Activated T-helper 2 cell treated with anti-CD3 and anti-CD28 coated beads, Interferon-gamma antibody, Interleukin-2, Interleukin-4, amounts not matched to agents 10 μg/mL and 5 μg/mL and 100 μg/mL, durations not matched to agents 14 hours and 24 hours and 36 hours (primary cell): ENCODE measurements at regions not wholly inside any gene's neighbourhood (a gene's known extent, or its start where the extent isn't known, plus 50 kb on each side); places are given as distances from the start of the nearest gene placed in this dataset.
"Not testable (repeated sequence)": the region's sequence is repeated elsewhere in the genome, so short reads cannot be mapped to it uniquely, and the experiment has no call there.

ENCODE experiments used
- DNase-seq: peaks from one replicate; pipeline ENCODE4 v3.0.0; 2021; ENCODE audit warnings: low spot score
- H3K27ac Mint-ChIP-seq: one replicate; pipeline ENCODE4 v1.8.0; 2021; ENCODE audit warnings: mixed read lengths
- H3K27me3 Mint-ChIP-seq: one replicate; pipeline ENCODE4 v1.8.0; 2021; ENCODE audit warnings: low read depth, mixed read lengths
- H3K36me3 Mint-ChIP-seq: one replicate; pipeline ENCODE4 v1.8.0; 2021; ENCODE audit warnings: low read depth, mixed read lengths
- H3K4me1 Mint-ChIP-seq: one replicate; pipeline ENCODE4 v1.8.0; 2021; ENCODE audit warnings: low read depth, mixed read lengths
- H3K4me3 Mint-ChIP-seq: one replicate; pipeline ENCODE4 v1.8.0; 2021; ENCODE audit warnings: low read depth, mild to moderate bottlenecking, moderate library complexity, mixed read lengths
- H3K9me3 Mint-ChIP-seq: one replicate; pipeline ENCODE4 v1.8.0; 2021; ENCODE audit warnings: mixed read lengths
- intact Hi-C: fragments of 100-400 bp; cut with micrococcal nuclease; formaldehyde crosslinking; loops from one replicate; pipeline ENCODE4 v1.15.1; 2023

DNA sequence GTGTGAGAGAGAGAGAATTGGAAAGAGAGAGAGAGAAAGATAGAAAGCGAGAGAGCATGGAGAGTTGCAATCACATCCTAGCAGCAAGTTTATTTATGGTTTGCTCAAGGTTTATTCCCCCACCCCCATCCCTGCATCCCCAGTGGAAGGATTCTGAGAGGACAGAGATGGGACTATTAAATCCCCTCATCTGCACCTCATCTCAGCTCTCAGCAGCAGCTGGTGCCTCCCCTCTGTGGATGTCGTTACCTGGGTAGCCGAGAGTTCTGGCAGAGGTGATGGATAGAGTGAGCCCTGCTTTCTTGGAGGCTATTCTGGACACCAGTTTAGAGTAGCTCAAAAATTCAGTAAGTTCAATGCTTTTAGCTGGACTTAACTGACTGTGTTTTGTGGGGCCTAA lies 132.0 kb upstream of the RAI2 start:
- peaks cover under 1% of the 10 kb centered on the region for H3K4me1 Mint-ChIP-seq
- H3K27ac Mint-ChIP-seq, result no peak overlapping the region
- H3K36me3 Mint-ChIP-seq, result no peaks in the 10 kb centered on the region
- H3K9me3 Mint-ChIP-seq, result no peaks in the 10 kb centered on the region
- no peak overlapping the region for H3K4me3 Mint-ChIP-seq
- intact Hi-C loops, result no loop called here
- DNase-seq, result no peak
- peaks cover 2% of the 10 kb centered on the region for H3K27me3 Mint-ChIP-seq

DNA sequence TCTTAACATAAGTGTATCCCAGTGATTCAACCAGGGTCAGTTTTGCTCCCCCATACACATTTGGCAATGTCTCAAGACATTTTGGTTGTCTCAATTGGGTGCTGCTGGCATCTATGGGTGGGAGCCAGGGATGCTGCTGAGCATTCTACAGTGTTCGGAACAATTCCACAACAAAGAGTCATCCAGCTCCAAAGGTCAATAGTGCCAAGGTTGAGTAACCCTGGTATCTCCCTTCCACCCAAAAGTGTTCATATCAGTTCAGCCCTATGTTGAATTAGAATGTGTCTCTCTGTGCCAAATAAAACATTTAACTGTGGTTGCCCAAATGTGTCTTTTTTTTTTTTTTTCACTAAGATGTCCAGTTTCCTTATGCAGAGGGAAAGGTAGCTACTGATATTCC lies 129.4 kb upstream of the RAI2 start:
- intact Hi-C loops, result no loop called here

DNA sequence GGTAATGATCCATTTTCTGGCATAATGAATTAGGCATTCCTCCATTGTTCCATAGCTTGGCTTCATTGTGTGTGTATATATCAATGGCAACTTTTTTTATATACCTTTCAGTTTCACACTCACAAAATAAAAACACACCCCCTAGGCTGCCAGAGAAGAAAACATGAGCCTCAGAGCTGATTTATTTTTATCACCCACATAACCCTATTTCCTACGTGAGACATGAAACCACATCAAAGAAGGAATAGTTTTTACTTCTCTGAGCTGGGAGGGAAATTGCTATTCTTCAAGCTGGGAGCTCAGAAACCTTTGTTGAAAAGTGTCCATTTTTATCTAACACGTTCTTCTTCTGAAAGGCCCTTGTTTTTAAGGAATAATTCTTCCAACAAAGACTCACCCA lies 126.7 kb upstream of the RAI2 start:
- Mint-ChIP-seq H3K36me3 (no peaks in the 10 kb centered on the region), H3K27me3 (peaks cover 1% of the 10 kb centered on the region), H3K27ac (no peak overlapping the region), H3K4me3 (no peak overlapping the region), H3K4me1 (peaks cover 4% of the 10 kb centered on the region), H3K9me3 (no peaks in the 10 kb centered on the region)
- intact Hi-C loops, result no loop called here
- no peak for DNase-seq

More for the DNA sequence above, 129.4 kb upstream of the RAI2 start:
- Mint-ChIP-seq H3K36me3 (no peaks in the 10 kb centered on the region), H3K27ac (no peak overlapping the region), H3K4me1 (peaks cover 4% of the 10 kb centered on the region), H3K27me3 (peaks cover 2% of the 10 kb centered on the region), H3K4me3 (no peak overlapping the region), H3K9me3 (no peaks in the 10 kb centered on the region)
- DNase-seq, result no peak

DNA sequence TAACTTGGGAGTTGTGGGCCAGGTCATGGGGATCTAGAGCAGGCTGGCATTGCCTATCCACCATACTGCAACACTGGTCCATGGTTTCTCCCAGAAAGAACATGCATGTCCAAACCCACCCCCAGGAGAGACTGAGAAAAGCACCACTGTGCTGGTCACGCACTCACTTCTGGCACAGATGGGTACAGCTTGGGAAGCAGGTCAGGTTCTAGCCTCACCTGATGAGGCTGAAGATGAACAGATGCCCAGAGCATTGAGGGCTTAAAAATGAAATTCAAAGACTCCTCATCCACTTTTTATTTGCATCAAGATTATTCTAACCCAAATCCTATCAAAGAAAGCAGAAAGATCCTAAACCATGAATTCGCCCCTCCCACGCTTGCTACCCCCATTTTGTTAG lies 125.9 kb upstream of the RAI2 start:
- no peak for DNase-seq
- H3K4me1 Mint-ChIP-seq, result peaks cover 4% of the 10 kb centered on the region
- intact Hi-C loops, result no loop called here
- H3K27ac Mint-ChIP-seq, result no peak overlapping the region
- no peaks in the 10 kb centered on the region for H3K27me3 Mint-ChIP-seq
- no peaks in the 10 kb centered on the region for H3K9me3 Mint-ChIP-seq
- no peaks in the 10 kb centered on the region for H3K36me3 Mint-ChIP-seq
- H3K4me3 Mint-ChIP-seq, result no peak overlapping the region

- H3K27me3 Mint-ChIP-seq, result no peaks in the 10 kb centered on the region
- H3K36me3 Mint-ChIP-seq, result no peaks in the 10 kb centered on the region
- no peak for DNase-seq
- intact Hi-C loops, result no loop called here
- H3K4me1 Mint-ChIP-seq, result peaks cover 4% of the 10 kb centered on the region
- H3K9me3 Mint-ChIP-seq, result no peaks in the 10 kb centered on the region
- H3K4me3 Mint-ChIP-seq, result no peak overlapping the region
- no peak overlapping the region for H3K27ac Mint-ChIP-seq
These were observed 125.3 kb upstream of the RAI2 start for GRCh38 chrX:17986440-17986839.

DNA sequence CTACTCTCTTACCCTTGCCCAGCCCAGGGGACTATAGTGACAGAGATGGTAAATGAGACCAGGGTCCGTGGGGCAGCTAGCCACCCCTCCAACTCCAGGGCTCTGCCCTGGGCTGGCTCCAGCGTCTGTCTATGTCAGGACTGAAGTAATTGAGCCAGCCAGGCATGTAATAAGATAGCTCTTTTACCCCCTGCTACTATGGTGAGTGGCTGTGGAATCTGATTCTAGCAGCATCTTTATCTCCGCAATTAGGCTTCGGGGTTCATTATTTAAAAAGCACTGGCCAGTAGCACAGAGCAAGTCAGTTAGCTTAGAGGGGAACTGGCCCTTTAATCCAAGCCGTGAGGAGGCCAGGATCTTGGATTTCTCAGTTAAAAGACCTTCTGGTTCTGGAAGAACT lies 123.3 kb upstream of the RAI2 start:
- H3K27me3 Mint-ChIP-seq, result no peaks in the 10 kb centered on the region
- no peak for DNase-seq
- H3K27ac Mint-ChIP-seq, result no peak overlapping the region
- intact Hi-C loops, result no loop called here
- no peaks in the 10 kb centered on the region for H3K36me3 Mint-ChIP-seq
- H3K4me1 Mint-ChIP-seq, result peaks cover 4% of the 10 kb centered on the region
- no peak overlapping the region for H3K4me3 Mint-ChIP-seq
- H3K9me3 Mint-ChIP-seq, result no peaks in the 10 kb centered on the region

GRCh38 chrX:17983389-17983788 lies 122.3 kb upstream of the RAI2 start:
- no peak for DNase-seq
- Mint-ChIP-seq H3K27me3 (no peaks in the 10 kb centered on the region), H3K4me3 (no peak overlapping the region), H3K27ac (no peak overlapping the region), H3K9me3 (no peaks in the 10 kb centered on the region), H3K36me3 (no peaks in the 10 kb centered on the region), H3K4me1 (peaks cover 4% of the 10 kb centered on the region)
- intact Hi-C loops, result no loop called here

DNA sequence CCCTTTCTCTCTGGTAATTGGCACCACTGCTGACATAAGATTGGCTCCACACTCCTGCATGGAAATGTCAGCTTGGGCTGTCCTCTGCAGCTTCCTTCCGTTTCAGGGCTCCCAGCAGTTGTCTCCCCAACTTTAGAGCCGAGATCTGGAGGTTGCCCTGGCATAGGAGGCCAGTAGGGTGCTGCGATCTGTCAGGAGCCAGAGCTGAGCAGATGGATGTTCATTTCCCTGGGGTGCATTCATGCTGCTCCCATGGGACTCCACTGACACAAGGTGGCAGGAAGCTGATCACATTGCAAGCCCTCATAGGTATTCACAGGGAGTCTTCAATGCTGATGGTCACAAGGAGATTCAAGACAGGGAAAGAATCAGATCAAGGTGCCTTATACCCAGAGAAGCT lies 116.6 kb upstream of the RAI2 start:
- DNase-seq, result no peak
- Mint-ChIP-seq H3K36me3 (no peaks in the 10 kb centered on the region), H3K4me1 (no peaks in the 10 kb centered on the region), H3K27ac (no peak overlapping the region), H3K9me3 (no peaks in the 10 kb centered on the region), H3K27me3 (no peaks in the 10 kb centered on the region), H3K4me3 (no peak overlapping the region)
- intact Hi-C loops, result no loop called here

DNA sequence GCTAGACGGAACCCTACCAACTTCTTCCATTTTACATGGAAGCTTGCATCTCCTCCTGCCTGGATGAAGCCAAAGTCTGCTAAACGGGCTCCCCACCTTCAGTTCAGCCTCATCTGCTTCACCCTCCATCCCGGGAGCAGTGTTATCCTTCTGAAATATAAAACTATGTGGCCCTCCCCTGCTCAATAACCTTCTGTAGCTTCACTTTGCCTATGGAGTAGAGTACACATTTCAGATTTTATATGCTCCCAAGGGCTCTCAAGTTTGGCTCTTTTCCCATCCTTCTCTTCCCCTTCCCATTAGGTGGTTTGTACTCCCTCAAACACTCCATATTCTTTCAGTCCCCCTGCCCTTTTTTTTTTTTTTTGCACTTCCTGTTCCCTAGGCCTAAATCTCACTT lies 115.9 kb upstream of the RAI2 start:
- H3K4me1 Mint-ChIP-seq, result no peaks in the 10 kb centered on the region
- no peaks in the 10 kb centered on the region for H3K36me3 Mint-ChIP-seq
- no peak for DNase-seq
- H3K27ac Mint-ChIP-seq, result no peak overlapping the region
- intact Hi-C loops, result no loop called here
- H3K4me3 Mint-ChIP-seq, result no peak overlapping the region
- no peaks in the 10 kb centered on the region for H3K9me3 Mint-ChIP-seq
- H3K27me3 Mint-ChIP-seq, result no peaks in the 10 kb centered on the region

DNA sequence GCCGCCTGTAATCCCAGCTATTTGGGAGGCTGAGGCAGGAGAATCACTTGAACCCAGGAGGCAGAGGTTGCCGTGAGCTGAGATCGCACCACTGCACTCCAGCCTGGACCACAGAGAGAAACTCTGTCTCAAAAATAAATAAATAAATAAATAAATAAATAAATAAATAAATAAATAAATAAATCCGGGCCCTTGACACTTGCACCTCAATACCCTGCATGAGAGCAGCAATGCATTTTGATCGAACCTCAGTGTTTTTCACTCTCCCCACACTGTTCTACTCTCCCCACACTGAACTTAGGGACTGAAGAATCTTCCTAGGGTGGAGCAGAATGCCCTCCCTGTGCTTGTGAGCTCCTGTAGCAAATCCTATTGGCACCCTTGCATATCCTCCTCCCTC lies 114.3 kb upstream of the RAI2 start:
- H3K4me3 Mint-ChIP-seq, H3K9me3 Mint-ChIP-seq, H3K27me3 Mint-ChIP-seq, H3K27ac Mint-ChIP-seq, DNase-seq, H3K4me1 Mint-ChIP-seq, intact Hi-C loops, H3K36me3 Mint-ChIP-seq: not testable (repeated sequence)

DNA sequence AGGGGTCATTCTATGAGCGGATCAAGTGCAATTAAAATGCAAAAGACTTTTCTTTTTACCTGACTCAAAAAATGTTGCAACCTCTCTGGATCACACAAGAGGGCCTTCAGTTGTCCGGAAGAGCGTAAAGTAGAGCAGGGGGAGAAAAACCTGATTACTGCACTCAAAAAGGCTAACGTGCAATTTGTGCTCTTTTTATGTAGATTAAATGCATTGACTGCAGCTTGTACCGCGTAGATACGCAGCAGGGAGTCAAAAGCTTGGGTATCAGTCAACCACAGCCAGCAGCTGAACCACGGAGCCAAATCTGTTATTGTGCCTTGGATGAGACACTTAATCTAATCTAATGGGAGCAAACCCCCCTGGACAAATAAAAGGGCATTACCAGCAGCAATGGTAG lies 107.3 kb upstream of the RAI2 start:
- Mint-ChIP-seq H3K4me1 (no peaks in the 10 kb centered on the region), H3K27me3 (no peaks in the 10 kb centered on the region), H3K27ac (no peak overlapping the region), H3K36me3 (no peaks in the 10 kb centered on the region), H3K4me3 (no peak overlapping the region), H3K9me3 (no peaks in the 10 kb centered on the region)
- DNase-seq, result no peak
- intact Hi-C loops, result no loop called here

- intact Hi-C loops, result no loop called here
- Mint-ChIP-seq H3K4me3 (no peak overlapping the region), H3K4me1 (no peaks in the 10 kb centered on the region), H3K36me3 (no peaks in the 10 kb centered on the region), H3K27me3 (no peaks in the 10 kb centered on the region), H3K9me3 (no peaks in the 10 kb centered on the region), H3K27ac (no peak overlapping the region)
- DNase-seq, result no peak
These were observed 106.8 kb upstream of the RAI2 start for GRCh38 chrX:17967888-17968287.

DNA sequence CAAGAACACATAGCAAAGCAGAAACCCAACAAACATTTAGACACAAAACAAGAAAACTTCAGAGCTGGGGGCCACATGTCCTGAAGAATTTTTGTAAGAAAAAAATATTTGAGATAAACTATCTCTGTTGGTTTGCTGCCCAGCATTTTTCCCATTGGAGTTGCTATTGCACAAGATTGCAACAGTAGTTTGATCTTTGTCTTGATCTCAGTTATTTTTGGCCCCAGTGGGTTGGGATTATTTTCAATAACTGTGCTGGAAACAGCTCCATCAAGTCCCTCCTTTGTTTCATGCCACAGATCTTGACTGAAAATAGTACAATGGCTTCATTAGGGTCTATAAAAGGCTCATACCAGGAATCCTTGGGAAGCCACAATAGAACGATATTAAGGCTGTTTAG lies 103.8 kb upstream of the RAI2 start:
- no peak overlapping the region for H3K4me3 Mint-ChIP-seq
- H3K36me3 Mint-ChIP-seq, result no peaks in the 10 kb centered on the region
- intact Hi-C loops, result no loop called here
- no peak overlapping the region for H3K27ac Mint-ChIP-seq
- no peak for DNase-seq
- H3K9me3 Mint-ChIP-seq, result no peaks in the 10 kb centered on the region
- no peaks in the 10 kb centered on the region for H3K27me3 Mint-ChIP-seq
- no peaks in the 10 kb centered on the region for H3K4me1 Mint-ChIP-seq

DNA sequence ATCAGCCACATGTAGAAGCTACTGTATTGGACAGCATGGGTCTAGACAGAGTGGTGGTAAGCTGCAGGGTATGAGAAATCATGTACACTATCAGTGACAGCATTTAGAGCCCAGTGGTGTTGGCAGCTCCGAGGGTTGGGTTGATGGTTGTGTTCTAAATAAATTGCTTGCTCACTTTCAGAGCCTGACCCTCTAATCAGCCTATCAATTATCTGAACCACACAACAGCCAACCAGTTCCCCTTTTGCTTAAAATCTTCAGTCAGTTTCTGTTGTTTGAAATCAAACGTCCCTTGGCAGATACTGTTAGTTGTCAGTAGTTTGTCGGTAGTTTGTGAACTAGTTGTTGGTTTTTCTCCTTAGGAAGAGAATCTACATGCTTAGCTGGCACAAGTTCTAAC lies 99.8 kb upstream of the RAI2 start:
- Mint-ChIP-seq H3K36me3 (no peaks in the 10 kb centered on the region), H3K4me1 (no peaks in the 10 kb centered on the region), H3K27me3 (no peaks in the 10 kb centered on the region), H3K4me3 (no peak overlapping the region), H3K9me3 (no peaks in the 10 kb centered on the region), H3K27ac (no peak overlapping the region)
- DNase-seq, result no peak
- intact Hi-C loops, result no loop called here
